ENCODE measurements at regions not wholly inside any gene's neighbourhood (a gene's known extent, or its start where the extent isn't known, plus 50 kb on each side); places are given as distances from the start of the nearest gene placed in this dataset.
A peak's percentile ranks its signal among the peaks of the same experiment; 100 is the strongest.

DNA sequence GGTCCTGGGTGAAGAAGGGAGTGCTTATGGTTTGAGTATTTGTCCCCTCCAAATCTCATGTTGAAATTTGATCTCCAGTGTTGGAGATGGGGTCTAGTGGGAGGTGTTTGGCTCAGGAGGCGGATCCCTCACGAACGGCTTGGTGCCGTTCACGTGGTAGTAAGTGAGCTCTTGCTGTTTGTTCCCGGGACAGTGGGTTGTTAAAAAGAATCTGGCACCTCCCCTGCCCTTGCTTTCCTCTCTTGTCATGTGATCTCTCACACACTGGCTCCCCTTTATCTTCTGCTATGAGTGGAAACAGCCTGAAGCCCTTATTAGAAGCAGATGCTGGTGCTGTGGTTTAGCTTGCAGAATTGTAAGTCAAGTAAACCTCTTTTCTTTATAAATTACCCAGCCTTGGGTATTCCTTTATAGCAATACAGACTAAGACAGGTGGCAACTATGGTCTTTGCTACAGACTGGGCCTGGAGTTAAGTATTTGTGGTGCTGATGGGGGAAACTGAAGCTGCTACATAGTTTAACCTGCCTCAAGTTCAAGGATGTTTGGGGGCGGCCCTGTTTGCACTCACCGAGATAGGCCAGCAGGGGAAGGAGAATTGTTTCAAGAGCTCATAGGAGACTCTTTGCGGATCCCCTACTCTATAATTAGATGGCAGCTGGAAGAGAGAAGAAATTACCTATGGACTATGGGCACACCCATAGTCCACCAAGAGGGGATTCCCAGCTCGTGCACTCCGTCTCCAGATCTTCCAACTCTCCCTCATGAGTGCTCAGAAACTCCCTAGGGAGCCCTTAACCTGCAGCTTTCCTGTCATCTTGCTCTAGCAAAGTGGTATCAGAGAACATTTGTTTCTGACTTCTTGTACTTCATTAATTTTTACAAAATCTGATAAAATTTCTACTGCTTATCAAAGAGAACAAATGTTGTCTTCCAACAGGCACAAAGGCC lies 164.6 kb downstream of the SLC15A5 start:
- peak; percentile 4 for DNase-seq (ENCODE audit: extremely low read depth, low read depth)
- TF ChIP-seq, protein P1, sequence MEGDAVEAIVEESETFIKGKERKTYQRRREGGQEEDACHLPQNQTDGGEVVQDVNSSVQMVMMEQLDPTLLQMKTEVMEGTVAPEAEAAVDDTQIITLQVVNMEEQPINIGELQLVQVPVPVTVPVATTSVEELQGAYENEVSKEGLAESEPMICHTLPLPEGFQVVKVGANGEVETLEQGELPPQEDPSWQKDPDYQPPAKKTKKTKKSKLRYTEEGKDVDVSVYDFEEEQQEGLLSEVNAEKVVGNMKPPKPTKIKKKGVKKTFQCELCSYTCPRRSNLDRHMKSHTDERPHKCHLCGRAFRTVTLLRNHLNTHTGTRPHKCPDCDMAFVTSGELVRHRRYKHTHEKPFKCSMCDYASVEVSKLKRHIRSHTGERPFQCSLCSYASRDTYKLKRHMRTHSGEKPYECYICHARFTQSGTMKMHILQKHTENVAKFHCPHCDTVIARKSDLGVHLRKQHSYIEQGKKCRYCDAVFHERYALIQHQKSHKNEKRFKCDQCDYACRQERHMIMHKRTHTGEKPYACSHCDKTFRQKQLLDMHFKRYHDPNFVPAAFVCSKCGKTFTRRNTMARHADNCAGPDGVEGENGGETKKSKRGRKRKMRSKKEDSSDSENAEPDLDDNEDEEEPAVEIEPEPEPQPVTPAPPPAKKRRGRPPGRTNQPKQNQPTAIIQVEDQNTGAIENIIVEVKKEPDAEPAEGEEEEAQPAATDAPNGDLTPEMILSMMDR (IDR thresholded peaks at IDR 0.05; ENCODE audit: low read depth, low read length), result no peak

DNA sequence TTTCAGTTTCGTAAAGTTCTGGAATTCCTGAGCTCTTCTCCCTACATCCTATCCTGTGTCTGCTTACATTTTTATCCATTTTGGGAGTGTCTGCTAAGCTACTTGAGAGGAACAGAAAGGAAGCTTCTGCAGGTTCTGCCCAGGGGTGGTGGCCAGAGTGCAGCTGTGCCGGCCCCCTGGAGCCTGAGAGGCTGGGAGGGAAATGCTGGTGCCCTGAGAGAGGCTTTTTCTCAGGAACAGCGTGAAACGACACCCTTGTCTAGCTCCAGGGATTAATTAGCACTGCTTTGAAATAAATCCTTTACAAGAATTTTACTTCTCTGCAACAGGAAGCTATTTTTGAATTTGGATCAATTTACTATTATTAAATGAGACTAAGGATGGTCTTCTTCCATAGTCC lies 165.4 kb downstream of the SLC15A5 start:
- TF ChIP-seq, protein P1 (IDR thresholded peaks at IDR 0.05; ENCODE audit: low read depth, low read length), result no peak

DNA sequence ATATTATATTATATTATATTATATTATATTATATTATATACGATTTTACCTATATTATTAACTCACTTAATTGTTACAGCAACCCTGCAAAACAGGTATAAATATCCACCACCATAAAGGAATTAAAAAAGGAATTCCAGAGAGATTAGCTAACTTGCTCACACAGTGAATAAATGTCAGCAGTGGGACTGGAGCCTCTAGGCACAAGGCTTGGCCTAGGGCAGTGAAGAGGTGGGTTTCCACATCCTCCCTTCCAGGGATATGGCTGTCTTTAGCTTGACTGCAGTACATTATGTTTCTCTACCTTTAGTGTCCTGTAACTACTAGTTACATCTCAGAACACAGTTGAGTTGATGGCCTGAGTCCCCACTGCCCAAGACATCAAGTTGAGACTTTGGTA lies 166.9 kb downstream of the SLC15A5 start:
- DNase-seq (ENCODE audit: extremely low read depth, low read depth), result no peak
- TF ChIP-seq, protein P1 (IDR thresholded peaks at IDR 0.05; ENCODE audit: low read depth, low read length), result no peak

More for the DNA sequence above, 165.4 kb downstream of the SLC15A5 start:
- DNase-seq (ENCODE audit: extremely low read depth, low read depth), result no peak

DNA sequence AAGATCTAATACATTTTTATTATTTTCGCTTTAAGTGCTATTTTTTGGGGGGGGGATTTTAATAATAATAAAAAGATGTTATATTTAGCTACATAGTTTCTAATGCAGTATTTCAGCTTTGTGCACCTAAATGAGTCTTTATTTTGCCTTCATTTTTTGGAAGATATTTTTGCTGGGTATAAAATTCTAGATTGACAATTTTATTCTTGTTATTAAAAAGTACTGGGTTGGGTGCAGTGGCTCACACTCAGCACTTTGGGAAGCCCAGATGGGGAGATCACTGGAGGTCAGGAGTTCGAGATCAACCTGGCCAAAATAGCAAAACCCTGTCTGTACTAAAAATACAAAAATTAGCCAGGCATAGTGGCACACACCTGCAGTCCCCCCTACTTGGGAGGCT lies 173.6 kb downstream of the SLC15A5 start:
- TF ChIP-seq, protein P1 (IDR thresholded peaks at IDR 0.05; ENCODE audit: low read depth, low read length), result no peak
- no peak for DNase-seq (ENCODE audit: extremely low read depth, low read depth)

DNA sequence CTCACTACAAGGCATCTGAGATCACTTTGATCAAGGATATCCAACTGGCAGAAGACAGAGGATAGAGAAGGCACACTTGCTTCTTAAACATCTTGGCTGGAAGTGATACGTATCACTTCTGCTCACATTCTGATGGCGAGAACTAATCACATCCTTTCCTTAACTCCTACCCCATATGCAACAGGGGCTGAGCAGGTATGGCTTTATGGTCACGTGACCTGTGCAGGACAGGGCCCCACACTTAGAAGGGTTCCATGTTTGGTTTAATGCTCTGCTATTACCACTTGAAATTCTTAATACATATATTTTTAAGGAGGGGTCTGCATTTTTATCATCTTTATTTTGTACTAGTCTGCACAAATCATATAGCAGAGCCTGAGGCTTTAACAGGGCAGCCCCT lies 177.3 kb downstream of the SLC15A5 start:
- DNase-seq (ENCODE audit: extremely low read depth, low read depth), result no peak
- TF ChIP-seq, protein P1 (IDR thresholded peaks at IDR 0.05; ENCODE audit: low read depth, low read length), result no peak

DNA sequence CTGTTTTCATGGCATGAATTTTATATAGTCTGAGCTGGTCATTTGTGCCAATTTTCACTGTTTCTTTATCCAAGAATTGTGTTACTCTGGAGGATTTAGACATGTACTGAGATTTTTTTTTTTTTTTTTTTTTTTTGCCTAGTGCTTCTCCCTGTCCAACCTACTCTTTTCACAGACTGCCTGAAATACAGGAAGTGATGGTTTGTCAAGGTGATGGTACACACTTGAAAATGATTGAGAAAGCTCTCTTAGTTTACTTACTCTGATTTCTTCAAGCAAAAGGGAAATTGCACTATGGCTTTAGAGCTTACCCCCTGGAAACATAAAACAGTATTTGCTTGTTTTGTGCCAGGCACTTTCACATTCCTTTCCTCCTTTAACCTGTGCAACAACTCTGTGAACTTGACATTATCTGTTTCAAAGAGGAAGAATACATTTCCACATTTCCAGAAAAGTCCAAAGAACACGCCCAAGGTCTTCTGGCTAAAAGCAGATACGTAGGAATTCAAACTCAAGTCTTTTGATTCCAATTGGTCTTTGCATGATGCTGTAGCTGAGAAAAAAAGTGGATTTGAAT lies 181.1 kb downstream of the SLC15A5 start:
- TF ChIP-seq, protein P1 (IDR thresholded peaks at IDR 0.05; ENCODE audit: low read depth, low read length), result no peak
- DNase-seq (ENCODE audit: extremely low read depth, low read depth), result no peak

DNA sequence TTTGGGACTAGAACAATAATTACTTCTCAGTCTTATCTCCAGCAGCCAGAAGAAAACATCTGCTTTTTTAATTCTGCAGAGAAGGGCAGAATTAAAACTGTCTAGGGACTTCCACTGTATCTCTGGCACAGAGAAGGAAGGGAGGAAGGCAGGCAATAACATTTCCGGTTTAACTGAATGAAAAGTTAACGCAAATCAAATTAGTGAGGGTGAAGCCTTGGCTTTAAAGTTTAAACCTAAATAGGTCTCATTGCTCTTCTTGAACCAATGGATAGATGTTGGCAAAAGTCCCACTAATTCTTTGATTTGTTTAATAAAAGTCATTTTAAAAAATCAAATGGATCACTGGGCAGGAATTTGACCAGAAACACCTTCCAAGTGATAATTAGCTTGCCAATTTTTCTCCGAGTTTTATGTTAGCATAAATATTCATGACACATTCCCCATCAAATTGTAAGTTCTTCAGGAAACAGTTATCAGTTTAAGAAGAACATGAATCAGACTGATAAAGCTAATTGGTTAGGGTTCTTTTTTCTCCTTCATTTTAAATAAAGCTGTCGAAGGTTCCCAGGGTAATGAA lies 181.9 kb downstream of the SLC15A5 start:
- TF ChIP-seq, protein P1 (IDR thresholded peaks at IDR 0.05; ENCODE audit: low read depth, low read length), result no peak
- no peak for DNase-seq (ENCODE audit: extremely low read depth, low read depth)
